ENCODE measurements at regions not wholly inside any gene's neighbourhood (a gene's known extent, or its start where the extent isn't known, plus 50 kb on each side); places are given as distances from the start of the nearest gene placed in this dataset.

- TF ChIP-seq ZSCAN21 (CRISPR knock-in tag; IDR thresholded peaks at IDR 0.05; ENCODE audit: borderline replicate concordance), result no peak
These were observed 281.3 kb upstream of the ZP4 start (continued) for GRCh38 chr1:238171985-238172384.

GRCh38 chr1:238161955-238162354 is 271.2 kb upstream of the ZP4 start:
- Histone ChIP-seq H3K9me3 (ENCODE audit: low read length) (peaks cover 86% of the 10 kb centered on the region), H4K20me1 (ENCODE audit: insufficient read depth, low read length) (no peaks in the 10 kb centered on the region), H2AFZ (ENCODE audit: low read length) (no peak overlapping the region), H3K27ac (ENCODE audit: extremely low read length, insufficient read depth, low read length) (no peak overlapping the region), H3K27me3 (ENCODE audit: control insufficient read depth in 1 of 2, insufficient read depth in 2 of 2, low read length in 2 of 2) (no peaks in the 10 kb centered on the region), H3K36me3 (replicated peaks in 1 of 2; ENCODE audit: control insufficient read depth in 1 of 2, insufficient read depth in 2 of 2, low read length in 2 of 2) (no peaks in the 10 kb centered on the region), H3K4me1 (ENCODE audit: insufficient read depth, low read length) (no peaks in the 10 kb centered on the region), H3K4me2 (ENCODE audit: low read depth, low read length) (no peak overlapping the region), H3K79me2 (ENCODE audit: insufficient read depth, low read length) (no peaks in the 10 kb centered on the region), H3K9ac (ENCODE audit: insufficient read depth, low read depth, low read length) (no peak overlapping the region), H3K4me3 (replicated peaks in 1 of 3; ENCODE audit: insufficient read depth in 1 of 3, low read depth in 2 of 3, low read length in 3 of 3) (no peak overlapping the region)
- in situ Hi-C loops (cut with HindIII; ENCODE audit: extremely low pct_ligation_motif_present, low pct_unique_long_range_greater_than_20kb), result no loop called here
- intact Hi-C loops (cut with micrococcal nuclease; ENCODE audit: unreplicated experiment), result no loop called here
- no peak for ATAC-seq
- no peak for FAIRE-seq
- POLR2A ChIA-PET, result no interaction called here
- TF ChIP-seq NFIB (CRISPR knock-in tag; IDR thresholded peaks at IDR 0.05; ENCODE audit: borderline replicate concordance), result no peak
- TF ChIP-seq ZNF775 (CRISPR knock-in tag; IDR thresholded peaks at IDR 0.05; ENCODE audit: borderline replicate concordance), result no peak
- no peak for TF ChIP-seq LRRFIP1 (CRISPR knock-in tag; conservative IDR thresholded peaks at IDR 0.05)
- TF ChIP-seq ZSCAN20 (CRISPR knock-in tag; IDR thresholded peaks at IDR 0.05; ENCODE audit: borderline replicate concordance), result no peak
- TF ChIP-seq ZBTB14 (CRISPR knock-in tag; IDR thresholded peaks at IDR 0.05), result no peak
- no peak for TF ChIP-seq ZNF30 (CRISPR knock-in tag; IDR thresholded peaks at IDR 0.05)
- TF ChIP-seq CBX1 (IDR thresholded peaks at IDR 0.05; ENCODE audit: low read depth), result no peak
- TF ChIP-seq ZNF234 (CRISPR knock-in tag; conservative IDR thresholded peaks at IDR 0.05), result no peak
- TF ChIP-seq KLF9 (CRISPR knock-in tag; IDR thresholded peaks at IDR 0.05; ENCODE audit: low read depth), result no peak
- CTCF ChIA-PET (ENCODE audit: low intra/inter-chr PET ratio, low total read pairs), result no interaction called here
- BruUV-seq (replicated peaks), result no TSS peak
- DNase-seq (ENCODE audit: low spot score), result no peak
